ENCODE measurements at regions not wholly inside any gene's neighbourhood (a gene's known extent, or its start where the extent isn't known, plus 50 kb on each side); places are given as distances from the start of the nearest gene placed in this dataset.

DNA sequence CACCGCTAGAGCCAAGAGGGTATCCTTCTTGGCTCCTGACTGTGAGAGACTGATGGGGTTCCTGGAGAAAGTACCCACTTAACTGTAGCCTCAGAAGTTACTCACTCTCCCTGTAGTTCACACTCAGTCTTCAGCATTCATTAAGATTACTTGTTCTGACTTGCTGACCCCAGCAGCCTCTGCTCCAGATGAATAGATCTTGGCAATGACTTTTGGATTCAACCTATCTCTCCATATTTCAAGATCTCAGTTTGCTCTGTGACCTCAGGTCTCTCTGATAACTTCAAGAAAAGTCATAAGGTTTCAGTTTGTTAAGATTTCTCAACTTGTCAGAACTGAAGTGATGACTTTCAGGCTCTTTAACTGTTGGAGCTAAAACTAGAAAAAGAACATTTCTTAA lies 825.6 kb downstream of the PCDH7 start:
- CTCF ChIA-PET = no interaction called here
- intact Hi-C loops (cut with micrococcal nuclease; ENCODE audit: unreplicated experiment) = no loop called here
- no peaks in the 10 kb centered on the region for H3K36me3 ChIP-seq (ENCODE audit: control insufficient read depth, insufficient read depth, low read length)
- TF ChIP-seq, protein P1, sequence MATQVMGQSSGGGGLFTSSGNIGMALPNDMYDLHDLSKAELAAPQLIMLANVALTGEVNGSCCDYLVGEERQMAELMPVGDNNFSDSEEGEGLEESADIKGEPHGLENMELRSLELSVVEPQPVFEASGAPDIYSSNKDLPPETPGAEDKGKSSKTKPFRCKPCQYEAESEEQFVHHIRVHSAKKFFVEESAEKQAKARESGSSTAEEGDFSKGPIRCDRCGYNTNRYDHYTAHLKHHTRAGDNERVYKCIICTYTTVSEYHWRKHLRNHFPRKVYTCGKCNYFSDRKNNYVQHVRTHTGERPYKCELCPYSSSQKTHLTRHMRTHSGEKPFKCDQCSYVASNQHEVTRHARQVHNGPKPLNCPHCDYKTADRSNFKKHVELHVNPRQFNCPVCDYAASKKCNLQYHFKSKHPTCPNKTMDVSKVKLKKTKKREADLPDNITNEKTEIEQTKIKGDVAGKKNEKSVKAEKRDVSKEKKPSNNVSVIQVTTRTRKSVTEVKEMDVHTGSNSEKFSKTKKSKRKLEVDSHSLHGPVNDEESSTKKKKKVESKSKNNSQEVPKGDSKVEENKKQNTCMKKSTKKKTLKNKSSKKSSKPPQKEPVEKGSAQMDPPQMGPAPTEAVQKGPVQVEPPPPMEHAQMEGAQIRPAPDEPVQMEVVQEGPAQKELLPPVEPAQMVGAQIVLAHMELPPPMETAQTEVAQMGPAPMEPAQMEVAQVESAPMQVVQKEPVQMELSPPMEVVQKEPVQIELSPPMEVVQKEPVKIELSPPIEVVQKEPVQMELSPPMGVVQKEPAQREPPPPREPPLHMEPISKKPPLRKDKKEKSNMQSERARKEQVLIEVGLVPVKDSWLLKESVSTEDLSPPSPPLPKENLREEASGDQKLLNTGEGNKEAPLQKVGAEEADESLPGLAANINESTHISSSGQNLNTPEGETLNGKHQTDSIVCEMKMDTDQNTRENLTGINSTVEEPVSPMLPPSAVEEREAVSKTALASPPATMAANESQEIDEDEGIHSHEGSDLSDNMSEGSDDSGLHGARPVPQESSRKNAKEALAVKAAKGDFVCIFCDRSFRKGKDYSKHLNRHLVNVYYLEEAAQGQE (IDR thresholded peaks at IDR 0.05; ENCODE audit: insufficient read depth in 1 of 2, low read depth in 2 of 2, low read length in 1 of 2) = no peak
- ATAC-seq = no peak
- in situ Hi-C loops (cut with HindIII; ENCODE audit: low pct_unique_long_range_greater_than_20kb, low sequenced_read_pairs) = no loop called here
- no peak for DNase-seq (ENCODE audit: low read depth, low spot score)
- no peak overlapping the region for H3K27ac ChIP-seq (ENCODE audit: low read length)
- H3K27me3 ChIP-seq (ENCODE audit: control insufficient read depth, insufficient read depth, low read length) = no peaks in the 10 kb centered on the region
- POLR2A ChIA-PET = no interaction called here
- no peaks in the 10 kb centered on the region for H3K4me1 ChIP-seq (ENCODE audit: control insufficient read depth, insufficient read depth, low read length)
- H3K9me3 ChIP-seq (ENCODE audit: control insufficient read depth, insufficient read depth, low read depth, low read length) = no peaks in the 10 kb centered on the region
- no TSS peak for BruUV-seq (replicated peaks)
- no peak overlapping the region for H3K4me3 ChIP-seq (ENCODE audit: low read depth in 2 of 2, low read length in 2 of 2)

DNA sequence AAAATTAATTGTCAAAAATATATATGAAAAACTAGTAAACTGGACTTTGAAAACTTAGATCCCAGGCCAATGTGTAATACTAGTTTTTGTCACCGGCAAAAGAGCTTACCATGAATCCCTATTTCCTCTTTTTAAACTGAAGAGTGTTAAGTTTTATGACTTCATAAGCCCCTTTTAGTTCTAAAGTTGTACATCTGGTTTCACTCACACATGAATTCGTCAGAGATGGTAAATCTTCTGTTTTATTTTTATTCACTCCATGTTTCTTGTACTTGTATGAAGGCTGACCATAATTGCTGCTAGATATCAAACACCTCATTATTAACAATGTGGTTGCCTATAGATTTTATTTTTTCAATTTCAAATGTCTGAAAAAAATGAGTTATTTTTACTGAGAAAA lies 827.9 kb downstream of the PCDH7 start:
- ChIA-PET CTCF (no interaction called here), POLR2A (no interaction called here)
- H3K4me1 ChIP-seq (ENCODE audit: control insufficient read depth, insufficient read depth, low read length) = no peaks in the 10 kb centered on the region
- no peak overlapping the region for H3K4me3 ChIP-seq (ENCODE audit: low read depth in 2 of 2, low read length in 2 of 2)
- no peaks in the 10 kb centered on the region for H3K27me3 ChIP-seq (ENCODE audit: control insufficient read depth, insufficient read depth, low read length)
- no peaks in the 10 kb centered on the region for H3K36me3 ChIP-seq (ENCODE audit: control insufficient read depth, insufficient read depth, low read length)
- intact Hi-C loops (cut with micrococcal nuclease; ENCODE audit: unreplicated experiment) = no loop called here
- no peak for TF ChIP-seq TCF7L2 (IDR thresholded peaks at IDR 0.05; ENCODE audit: low read depth, low read length)
- TF ChIP-seq SIN3A (IDR thresholded peaks at IDR 0.05; ENCODE audit: borderline replicate concordance, insufficient read depth, low read depth, low read length) = no peak
- TF ChIP-seq, protein P1 (IDR thresholded peaks at IDR 0.05; ENCODE audit: insufficient read depth in 1 of 2, low read depth in 2 of 2, low read length in 1 of 2) = no peak
- no peak for TF ChIP-seq POLR2AphosphoS5 (IDR thresholded peaks at IDR 0.05; ENCODE audit: low read depth, low read length)
- TF ChIP-seq, protein P2, sequence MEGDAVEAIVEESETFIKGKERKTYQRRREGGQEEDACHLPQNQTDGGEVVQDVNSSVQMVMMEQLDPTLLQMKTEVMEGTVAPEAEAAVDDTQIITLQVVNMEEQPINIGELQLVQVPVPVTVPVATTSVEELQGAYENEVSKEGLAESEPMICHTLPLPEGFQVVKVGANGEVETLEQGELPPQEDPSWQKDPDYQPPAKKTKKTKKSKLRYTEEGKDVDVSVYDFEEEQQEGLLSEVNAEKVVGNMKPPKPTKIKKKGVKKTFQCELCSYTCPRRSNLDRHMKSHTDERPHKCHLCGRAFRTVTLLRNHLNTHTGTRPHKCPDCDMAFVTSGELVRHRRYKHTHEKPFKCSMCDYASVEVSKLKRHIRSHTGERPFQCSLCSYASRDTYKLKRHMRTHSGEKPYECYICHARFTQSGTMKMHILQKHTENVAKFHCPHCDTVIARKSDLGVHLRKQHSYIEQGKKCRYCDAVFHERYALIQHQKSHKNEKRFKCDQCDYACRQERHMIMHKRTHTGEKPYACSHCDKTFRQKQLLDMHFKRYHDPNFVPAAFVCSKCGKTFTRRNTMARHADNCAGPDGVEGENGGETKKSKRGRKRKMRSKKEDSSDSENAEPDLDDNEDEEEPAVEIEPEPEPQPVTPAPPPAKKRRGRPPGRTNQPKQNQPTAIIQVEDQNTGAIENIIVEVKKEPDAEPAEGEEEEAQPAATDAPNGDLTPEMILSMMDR (IDR thresholded peaks at IDR 0.05) = no peak
- DNase-seq (ENCODE audit: low read depth, low spot score) (no peak), ATAC-seq (no peak)
- no peaks in the 10 kb centered on the region for H3K9me3 ChIP-seq (ENCODE audit: control insufficient read depth, insufficient read depth, low read depth, low read length)
- no peak overlapping the region for H3K27ac ChIP-seq (ENCODE audit: low read length)
- in situ Hi-C loops (cut with HindIII; ENCODE audit: low pct_unique_long_range_greater_than_20kb, low sequenced_read_pairs) = no loop called here
- BruUV-seq (replicated peaks) = no TSS peak

Data from Panc1 (cell line).